Cardiac muscle cell (in vitro differentiated cells and primary cell): ENCODE measurements at regions not wholly inside any gene's neighbourhood (a gene's known extent, or its start where the extent isn't known, plus 50 kb on each side); places are given as distances from the start of the nearest gene placed in this dataset.
A peak's percentile ranks its signal among the peaks of the same experiment; 100 is the strongest.
"Not testable (repeated sequence)": the region's sequence is repeated elsewhere in the genome, so short reads cannot be mapped to it uniquely, and the experiment has no call there.

Source experiments
- DNase-seq, 2 donors: peaks; one replicate each; pipeline versions ENCODE4 v3.0.0 to v3.0.0-alpha.2; 2010 to 2017; ENCODE audit warnings: low read depth in 1 of 2, low spot score in 1 of 2
- H3K27ac ChIP-seq: fragments of 200-600 bp; sonication (generic); 2 replicates; pipeline ENCODE4 v1.5.1; 2016
- H3K27me3 ChIP-seq: fragments of 200-600 bp; sonication (generic); 2 replicates; pipeline ENCODE4 v1.6.0; 2016; ENCODE audit warnings: control low read depth
- H3K36me3 ChIP-seq: fragments of 200-600 bp; sonication (generic); 2 replicates; pipeline ENCODE4 v1.5.1; 2016; ENCODE audit warnings: control low read depth
- H3K4me1 ChIP-seq: fragments of 200-600 bp; sonication (generic); 2 replicates; pipeline ENCODE4 v1.8.1; 2017; ENCODE audit warnings: low read depth, mild to moderate bottlenecking, mixed run types
- H3K4me3 ChIP-seq: fragments of 200-600 bp; sonication (generic); 2 replicates; pipeline ENCODE4 v1.5.1; 2016; ENCODE audit warnings: mild to moderate bottlenecking
- H3K9me3 ChIP-seq: fragments of 200-600 bp; sonication (generic); 2 replicates; pipeline ENCODE4 v1.5.1; 2017; ENCODE audit warnings: low read depth, mild to moderate bottlenecking, control low read depth
- TF ChIP-seq, protein P1 (sequence below): IDR thresholded peaks from 2 replicates; pipeline ENCODE4 v1.5.1; 2012; ENCODE audit warnings: low read depth, mild to moderate bottlenecking, low read length

DNA sequence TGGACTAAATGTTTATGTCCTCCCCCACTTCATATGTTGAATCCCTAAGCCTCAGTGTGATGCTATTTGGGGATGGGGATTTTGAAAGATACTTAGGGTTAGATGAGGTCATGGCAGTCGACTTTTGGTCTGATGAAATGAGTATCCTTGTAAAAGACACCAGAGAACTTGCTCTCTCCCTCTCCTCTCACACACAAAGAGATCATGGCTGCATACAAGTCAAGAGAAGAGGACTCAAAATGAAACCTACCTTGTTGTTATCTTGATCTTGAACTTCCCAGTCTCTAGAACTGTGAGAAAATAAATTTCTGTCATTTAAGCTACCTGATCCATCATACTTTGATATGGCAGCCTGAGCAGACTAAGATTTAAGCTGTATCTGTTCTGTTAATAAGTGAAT lies 144.0 kb upstream of the HAPLN1 start:
- Histone ChIP-seq H3K27ac (no peak overlapping the region), H3K36me3 (no peaks in the 10 kb centered on the region), H3K4me1 (peaks cover 4% of the 10 kb centered on the region), H3K27me3 (no peaks in the 10 kb centered on the region), H3K4me3 (no peak overlapping the region), H3K9me3 (no peaks in the 10 kb centered on the region)
- DNase-seq = no peak
- TF ChIP-seq, protein P1, sequence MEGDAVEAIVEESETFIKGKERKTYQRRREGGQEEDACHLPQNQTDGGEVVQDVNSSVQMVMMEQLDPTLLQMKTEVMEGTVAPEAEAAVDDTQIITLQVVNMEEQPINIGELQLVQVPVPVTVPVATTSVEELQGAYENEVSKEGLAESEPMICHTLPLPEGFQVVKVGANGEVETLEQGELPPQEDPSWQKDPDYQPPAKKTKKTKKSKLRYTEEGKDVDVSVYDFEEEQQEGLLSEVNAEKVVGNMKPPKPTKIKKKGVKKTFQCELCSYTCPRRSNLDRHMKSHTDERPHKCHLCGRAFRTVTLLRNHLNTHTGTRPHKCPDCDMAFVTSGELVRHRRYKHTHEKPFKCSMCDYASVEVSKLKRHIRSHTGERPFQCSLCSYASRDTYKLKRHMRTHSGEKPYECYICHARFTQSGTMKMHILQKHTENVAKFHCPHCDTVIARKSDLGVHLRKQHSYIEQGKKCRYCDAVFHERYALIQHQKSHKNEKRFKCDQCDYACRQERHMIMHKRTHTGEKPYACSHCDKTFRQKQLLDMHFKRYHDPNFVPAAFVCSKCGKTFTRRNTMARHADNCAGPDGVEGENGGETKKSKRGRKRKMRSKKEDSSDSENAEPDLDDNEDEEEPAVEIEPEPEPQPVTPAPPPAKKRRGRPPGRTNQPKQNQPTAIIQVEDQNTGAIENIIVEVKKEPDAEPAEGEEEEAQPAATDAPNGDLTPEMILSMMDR = no peak

DNA sequence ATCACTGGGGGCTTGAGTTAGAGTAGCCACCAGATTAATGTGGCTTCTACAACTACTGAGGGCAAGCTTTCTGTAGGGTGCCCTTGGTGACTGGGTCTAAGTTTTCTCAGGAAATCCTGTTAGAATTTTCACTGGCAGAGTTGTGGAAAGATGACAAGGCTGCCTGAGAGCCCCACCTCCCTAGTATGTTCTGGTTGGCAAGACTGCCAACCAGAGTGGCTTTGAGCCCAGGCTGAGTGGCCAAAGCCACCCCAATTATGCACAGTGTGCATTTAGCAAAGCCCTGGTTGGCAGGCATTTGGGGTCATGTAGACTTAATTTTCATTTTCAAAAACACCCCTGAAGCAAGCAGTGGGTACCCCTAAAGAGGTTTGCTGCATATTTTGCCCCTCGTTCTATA lies 136.7 kb upstream of the HAPLN1 start:
- Histone ChIP-seq H3K27ac (no peak overlapping the region), H3K27me3 (no peaks in the 10 kb centered on the region), H3K4me3 (no peak overlapping the region), H3K4me1 (no peaks in the 10 kb centered on the region), H3K36me3 (no peaks in the 10 kb centered on the region), H3K9me3 (no peaks in the 10 kb centered on the region)
- TF ChIP-seq, protein P1 = no peak
- no peak for DNase-seq

DNA sequence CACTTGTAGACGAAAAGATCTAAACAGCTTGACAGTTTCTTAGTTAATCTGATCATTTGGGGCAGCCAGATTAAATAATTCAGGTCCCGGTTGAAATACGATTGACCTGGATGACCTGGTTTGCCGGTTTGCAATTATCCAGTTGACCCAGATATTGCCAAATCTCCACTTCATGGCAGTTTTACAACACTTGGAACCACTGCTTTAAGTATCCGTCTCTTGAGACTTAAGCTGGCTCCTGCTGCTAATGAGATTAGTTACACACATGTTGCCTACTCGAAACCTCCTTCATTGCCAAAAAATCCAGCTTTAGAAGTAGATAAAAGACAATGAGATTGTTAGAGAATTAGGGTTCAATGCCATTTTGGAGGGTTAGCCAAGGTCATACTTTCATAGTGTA lies 136.2 kb upstream of the HAPLN1 start:
- Histone ChIP-seq H3K36me3 (no peaks in the 10 kb centered on the region), H3K27ac (no peak overlapping the region), H3K4me3 (no peak overlapping the region), H3K27me3 (no peaks in the 10 kb centered on the region), H3K9me3 (no peaks in the 10 kb centered on the region), H3K4me1 (no peaks in the 10 kb centered on the region)
- peak in 1 of 2 donors; percentile 38 for DNase-seq
- TF ChIP-seq, protein P1 = no peak

DNA sequence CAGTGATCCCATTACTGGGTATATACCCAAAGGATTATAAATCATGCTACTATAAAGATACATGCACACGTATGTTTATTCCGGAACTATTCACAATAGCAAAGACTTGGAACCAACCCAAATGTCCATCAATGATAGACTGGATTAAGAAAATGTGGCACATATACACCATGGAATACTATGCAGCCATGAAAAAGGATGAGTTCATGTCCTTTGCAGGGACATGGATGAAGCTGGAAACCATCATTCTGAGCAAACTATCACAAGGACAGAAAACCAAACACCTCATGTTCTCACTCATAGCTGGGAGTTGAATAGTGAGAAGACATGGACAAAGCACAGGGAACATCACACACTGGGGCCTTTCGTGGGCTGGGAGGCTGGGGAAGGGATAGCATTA lies 129.8 kb upstream of the HAPLN1 start:
- H3K4me1 ChIP-seq, H3K36me3 ChIP-seq, H3K9me3 ChIP-seq, DNase-seq, H3K27ac ChIP-seq, H3K27me3 ChIP-seq, H3K4me3 ChIP-seq: not testable (repeated sequence)

DNA sequence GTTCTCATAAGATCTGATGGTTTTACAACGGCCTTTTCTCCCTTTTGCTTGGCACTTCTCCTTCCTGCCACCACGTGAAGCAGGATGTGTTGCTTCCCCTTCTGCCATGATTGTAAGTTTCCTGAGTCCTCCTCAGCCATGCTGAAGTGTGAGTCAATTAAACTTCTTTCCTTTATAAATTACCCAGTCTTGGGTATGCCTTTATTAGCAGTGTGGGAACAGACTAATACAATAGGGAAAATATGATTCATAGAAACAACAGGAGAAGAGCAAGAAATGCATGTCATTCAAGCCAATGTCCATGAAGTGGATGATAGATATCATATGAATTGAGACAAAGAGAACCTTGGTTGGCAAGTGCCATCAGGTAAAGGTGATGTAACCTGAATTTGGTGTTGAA lies 128.3 kb upstream of the HAPLN1 start:
- no peak overlapping the region for H3K27ac ChIP-seq
- H3K36me3 ChIP-seq = no peaks in the 10 kb centered on the region
- H3K27me3 ChIP-seq = no peaks in the 10 kb centered on the region
- no peaks in the 10 kb centered on the region for H3K9me3 ChIP-seq
- no peaks in the 10 kb centered on the region for H3K4me1 ChIP-seq
- no peak overlapping the region for H3K4me3 ChIP-seq
- TF ChIP-seq, protein P1 = no peak
- DNase-seq = no peak

DNA sequence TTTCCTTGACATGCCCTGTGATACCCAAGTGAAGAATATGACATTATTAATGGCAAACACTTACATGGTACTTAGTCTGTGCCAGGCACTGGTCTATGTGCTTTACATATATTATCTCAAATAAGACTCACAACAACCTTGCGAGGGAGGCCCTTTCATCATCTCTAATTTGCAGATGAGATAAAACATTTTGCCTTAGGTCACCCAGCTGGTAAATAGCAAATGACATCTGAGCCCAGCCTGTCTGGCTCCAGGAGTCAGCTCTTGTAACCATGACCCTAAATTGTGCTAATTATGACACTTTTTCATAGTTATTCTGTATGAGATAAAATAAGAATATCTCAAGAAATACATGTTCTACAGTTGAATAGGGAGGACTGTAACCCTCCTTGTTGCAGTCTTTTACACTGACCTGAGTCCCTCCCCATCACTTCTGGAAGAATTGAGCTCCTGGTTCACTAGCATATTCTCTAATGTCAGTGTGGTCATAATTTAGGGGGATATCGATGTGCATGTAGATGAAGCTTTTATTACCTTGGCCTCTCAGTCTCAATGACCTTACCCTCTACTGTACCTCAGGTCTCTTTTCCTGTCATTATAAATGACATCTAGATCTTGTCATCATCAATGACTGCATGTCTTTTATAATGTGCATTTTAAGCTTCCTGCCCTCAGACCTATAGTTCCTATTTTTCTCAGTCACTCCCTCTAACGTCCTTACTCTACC lies 126.1 kb upstream of the HAPLN1 start:
- TF ChIP-seq, protein P1 = no peak
- no peaks in the 10 kb centered on the region for H3K9me3 ChIP-seq
- H3K27me3 ChIP-seq = no peaks in the 10 kb centered on the region

More for the DNA sequence above, 126.1 kb upstream of the HAPLN1 start:
- Histone ChIP-seq H3K27ac (no peak overlapping the region), H3K4me1 (no peaks in the 10 kb centered on the region), H3K36me3 (no peaks in the 10 kb centered on the region), H3K4me3 (no peak overlapping the region)
- no peak for DNase-seq
